Panc1 (cell line): ENCODE measurements at regions not wholly inside any gene's neighbourhood (a gene's known extent, or its start where the extent isn't known, plus 50 kb on each side); places are given as distances from the start of the nearest gene placed in this dataset.

ENCODE experiments used
- POLR2AphosphoS5 ChIP-seq: IDR thresholded peaks from 2 replicates; pipeline ENCODE4 v1.6.1; 2012; ENCODE audit warnings: mild to moderate bottlenecking, low read depth, low read length, moderate library complexity
- REST ChIP-seq, 2 experiments: IDR thresholded peaks; 2 replicates each; pipeline ENCODE4 v1.6.1; 2011 to 2012; ENCODE audit warnings: low read depth in 2 of 2, control low read depth in 1 of 2, low read length in 1 of 2, mild to moderate bottlenecking in 1 of 2, moderate library complexity in 1 of 2; ENCODE audit not compliant: insufficient read depth in 1 of 2
- SIN3A ChIP-seq: IDR thresholded peaks from 2 replicates; pipeline ENCODE4 v1.6.1; 2012; ENCODE audit warnings: low read depth, mild to moderate bottlenecking, low read length, moderate library complexity, borderline replicate concordance; ENCODE audit not compliant: insufficient read depth
- TCF7L2 ChIP-seq: IDR thresholded peaks from 2 replicates; pipeline ENCODE4 v1.6.1; 2011; ENCODE audit warnings: mild to moderate bottlenecking, low read depth, low read length, inconsistent platforms
- TF ChIP-seq, protein P1 (sequence below): fragments of 450-650 bp; IDR thresholded peaks from 2 replicates; pipeline ENCODE4 v1.5.1; 2017; ENCODE audit warnings: mild to moderate bottlenecking

DNA sequence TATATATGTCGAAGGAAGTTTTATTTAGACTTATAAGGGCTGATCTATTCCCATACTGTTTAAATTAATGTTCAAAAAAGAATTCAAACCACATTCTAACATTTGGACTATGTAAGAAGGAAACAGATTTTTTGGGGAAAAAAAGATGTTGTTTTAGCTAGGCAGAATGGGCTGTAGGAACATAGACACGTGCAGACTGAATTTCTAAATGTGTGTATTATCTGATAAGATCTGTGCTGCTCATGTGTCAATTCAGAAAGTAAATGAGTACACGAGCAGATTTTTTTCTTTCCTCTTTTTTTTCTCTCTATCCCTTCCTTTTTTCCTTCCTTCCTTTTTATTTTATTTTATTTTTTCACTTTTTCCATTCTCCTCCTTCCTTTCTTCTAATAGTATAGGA is 259.5 kb upstream of the KCNH8 start:
- TF ChIP-seq, protein P1, sequence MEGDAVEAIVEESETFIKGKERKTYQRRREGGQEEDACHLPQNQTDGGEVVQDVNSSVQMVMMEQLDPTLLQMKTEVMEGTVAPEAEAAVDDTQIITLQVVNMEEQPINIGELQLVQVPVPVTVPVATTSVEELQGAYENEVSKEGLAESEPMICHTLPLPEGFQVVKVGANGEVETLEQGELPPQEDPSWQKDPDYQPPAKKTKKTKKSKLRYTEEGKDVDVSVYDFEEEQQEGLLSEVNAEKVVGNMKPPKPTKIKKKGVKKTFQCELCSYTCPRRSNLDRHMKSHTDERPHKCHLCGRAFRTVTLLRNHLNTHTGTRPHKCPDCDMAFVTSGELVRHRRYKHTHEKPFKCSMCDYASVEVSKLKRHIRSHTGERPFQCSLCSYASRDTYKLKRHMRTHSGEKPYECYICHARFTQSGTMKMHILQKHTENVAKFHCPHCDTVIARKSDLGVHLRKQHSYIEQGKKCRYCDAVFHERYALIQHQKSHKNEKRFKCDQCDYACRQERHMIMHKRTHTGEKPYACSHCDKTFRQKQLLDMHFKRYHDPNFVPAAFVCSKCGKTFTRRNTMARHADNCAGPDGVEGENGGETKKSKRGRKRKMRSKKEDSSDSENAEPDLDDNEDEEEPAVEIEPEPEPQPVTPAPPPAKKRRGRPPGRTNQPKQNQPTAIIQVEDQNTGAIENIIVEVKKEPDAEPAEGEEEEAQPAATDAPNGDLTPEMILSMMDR: no peak
- TF ChIP-seq SIN3A (no peak), POLR2AphosphoS5 (no peak), TCF7L2 (no peak), REST (IDR thresholded peaks at IDR 0.05; ENCODE audit: insufficient read depth in 1 of 2, low read depth in 2 of 2, low read length in 1 of 2) (no peak)
